Transverse colon (tissue), 4 donors: ENCODE measurements at regions not wholly inside any gene's neighbourhood (a gene's known extent, or its start where the extent isn't known, plus 50 kb on each side); places are given as distances from the start of the nearest gene placed in this dataset.

Experiments used
- DNase-seq: peaks from one replicate; pipeline ENCODE4 v3.0.0-alpha.2; 2019
- H3K27ac ChIP-seq, 4 donors: fragments of 200-600 bp; sonication (generic); 2 replicates each; pipeline ENCODE4 v1.5.1; 2016 to 2018; ENCODE audit warnings: inconsistent platforms in 4 of 4
- H3K27me3 ChIP-seq: fragments of 200-600 bp; sonication (generic); 2 replicates; pipeline ENCODE4 v1.5.1; 2017; ENCODE audit warnings: inconsistent platforms
- H3K36me3 ChIP-seq, 4 donors: fragments of 200-600 bp; sonication (generic); 2 replicates each; pipeline ENCODE4 v1.5.1; 2017 to 2019; ENCODE audit warnings: inconsistent platforms in 4 of 4
- H3K4me1 ChIP-seq, 4 donors: fragments of 200-600 bp; sonication (generic); 2 replicates each; pipeline ENCODE4 v1.5.1; 2017 to 2020; ENCODE audit warnings: inconsistent platforms in 4 of 4
- H3K4me3 ChIP-seq, 4 donors: fragments of 200-600 bp; sonication (generic); 1 replicate in 1 of 4; 2 replicates in 3 of 4; pipeline versions ENCODE4 v1.5.1 to v1.6.1; 2017 to 2019; ENCODE audit warnings: inconsistent platforms in 4 of 4
- H3K9me3 ChIP-seq, 2 donors: fragments of 200-600 bp; sonication (generic); 2 replicates each; pipeline ENCODE4 v1.5.1; 2017 to 2019; ENCODE audit warnings: inconsistent platforms in 2 of 2
- EP300 ChIP-seq: sonication (generic); formaldehyde crosslinking; IDR thresholded peaks from one replicate; pipeline ENCODE4 v1.6.1; 2017; ENCODE audit warnings: antibody characterized with exemption, low read depth
- POLR2A ChIP-seq: fragments of 450-650 bp; IDR thresholded peaks from one replicate; pipeline ENCODE4 v1.6.1; 2016; ENCODE audit warnings: antibody characterized with exemption, mild to moderate bottlenecking, moderate library complexity
- POLR2AphosphoS5 ChIP-seq, 3 donors: sonication (generic); formaldehyde crosslinking; IDR thresholded peaks; one replicate each; pipeline ENCODE4 v1.6.1; 2016; ENCODE audit warnings: antibody characterized with exemption in 3 of 3
- WGBS, 2 donors: methylation state at CpG; one replicate each; pipeline ENCODE4 v1.1.5; 2018; ENCODE audit warnings: low coverage in 1 of 2; 5-methylcytosine and 5-hydroxymethylcytosine counted together
- in situ Hi-C, 4 donors: fragments of 200-750 bp; cut with MboI; loops; one replicate each; pipeline versions ENCODE4 v1.15.0 to v1.15.1; 2017; ENCODE audit warnings: low sequenced_read_pairs in 3 of 4, low pct_ligation_motif_present in 1 of 4, low pct_unique_long_range_greater_than_20kb in 1 of 4
- intact Hi-C: fragments of 100-400 bp; cut with DNase I; formaldehyde crosslinking; loops from one replicate; pipeline ENCODE4 v1.15.1; 2023; ENCODE audit warnings: low total_unique reads
- TF ChIP-seq, protein P1 (sequence below), 5 experiments: fragments of 200-600 bp in 3 of 5; fragments of 450-650 bp in 2 of 5; sonication (generic) in 3 of 5; IDR thresholded peaks; 1 replicate in 2 of 5; 2 replicates in 3 of 5; pipeline ENCODE4 v1.5.1; 2016 to 2017; ENCODE audit warnings: antibody characterized with exemption in 5 of 5, inconsistent platforms in 3 of 5, mild to moderate bottlenecking in 2 of 5, moderate library complexity in 1 of 5

DNA sequence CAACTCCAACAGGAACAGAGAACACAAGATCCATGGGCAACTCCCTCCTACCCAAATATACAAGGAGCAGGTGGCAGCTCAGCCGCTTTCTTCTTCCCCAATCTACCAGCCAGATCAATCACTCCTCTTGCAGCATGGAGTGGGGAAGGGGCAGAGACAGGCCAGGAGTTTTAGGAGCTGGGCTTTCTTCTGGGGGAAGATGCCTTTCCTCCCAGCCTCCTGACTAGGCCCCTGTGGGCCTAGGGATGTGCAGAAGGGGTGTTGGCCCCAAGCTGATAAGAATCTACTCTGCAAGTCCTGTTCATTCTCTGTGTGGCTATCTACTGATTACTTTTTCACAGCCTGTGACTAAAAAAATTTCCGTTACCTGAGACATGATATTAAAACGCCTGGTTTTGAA is 189.0 kb downstream of the BCAS1 start:
- DNase-seq: no peak
- TF ChIP-seq POLR2AphosphoS5 (IDR thresholded peaks at IDR 0.05) (no peak), POLR2A (no peak)
- in situ Hi-C loops (no loop called here), intact Hi-C loops (no loop called here)
- Histone ChIP-seq H3K9me3 (no peaks in the 10 kb centered on the region), H3K36me3 (no peaks in the 10 kb centered on the region), H3K4me1 (peaks cover 0 to 15% (median 8%) of the 10 kb centered on the region in 4 donors), H3K4me3 (no peak overlapping the region), H3K27me3 (no peaks in the 10 kb centered on the region), H3K27ac (no peak overlapping the region)
- 80 to 96% methylated on average over 1 to 3 of the region's 3 CpGs for WGBS, 2 donors

DNA sequence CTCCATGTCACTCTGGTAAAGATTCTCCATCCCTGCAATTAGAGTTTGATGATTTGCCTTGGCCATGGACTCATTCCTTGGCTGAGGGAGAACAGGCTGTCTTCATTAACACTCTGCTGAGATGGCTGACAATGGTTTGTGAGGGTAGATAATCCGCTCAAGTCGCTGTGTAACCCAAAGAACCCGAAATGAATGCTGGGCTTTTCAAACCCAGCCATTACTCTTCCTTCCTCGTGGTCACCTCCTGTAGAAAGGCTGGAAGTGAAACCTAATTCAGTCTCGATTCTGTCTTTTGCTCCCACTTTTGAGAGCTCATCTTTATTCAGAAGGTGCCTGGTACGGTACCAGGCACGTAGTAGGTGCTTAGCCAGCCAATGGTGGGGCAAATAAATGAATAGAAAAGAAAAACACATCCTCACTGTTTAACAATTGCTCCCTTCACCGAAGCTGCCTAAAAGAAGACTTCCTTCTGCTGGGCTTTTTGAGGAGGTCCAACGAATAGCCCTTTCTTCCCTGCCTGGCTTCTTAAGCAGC is 190.2 kb downstream of the BCAS1 start:
- no peaks in the 10 kb centered on the region for H3K36me3 ChIP-seq
- in situ Hi-C loops: no loop called here
- 78 to 83% methylated on average over 6 to 9 of the region's 9 CpGs for WGBS, 2 donors
- no peak for DNase-seq
- intact Hi-C loops: no loop called here
- H3K27me3 ChIP-seq: no peaks in the 10 kb centered on the region
- TF ChIP-seq POLR2A: no peak
- TF ChIP-seq, protein P1, sequence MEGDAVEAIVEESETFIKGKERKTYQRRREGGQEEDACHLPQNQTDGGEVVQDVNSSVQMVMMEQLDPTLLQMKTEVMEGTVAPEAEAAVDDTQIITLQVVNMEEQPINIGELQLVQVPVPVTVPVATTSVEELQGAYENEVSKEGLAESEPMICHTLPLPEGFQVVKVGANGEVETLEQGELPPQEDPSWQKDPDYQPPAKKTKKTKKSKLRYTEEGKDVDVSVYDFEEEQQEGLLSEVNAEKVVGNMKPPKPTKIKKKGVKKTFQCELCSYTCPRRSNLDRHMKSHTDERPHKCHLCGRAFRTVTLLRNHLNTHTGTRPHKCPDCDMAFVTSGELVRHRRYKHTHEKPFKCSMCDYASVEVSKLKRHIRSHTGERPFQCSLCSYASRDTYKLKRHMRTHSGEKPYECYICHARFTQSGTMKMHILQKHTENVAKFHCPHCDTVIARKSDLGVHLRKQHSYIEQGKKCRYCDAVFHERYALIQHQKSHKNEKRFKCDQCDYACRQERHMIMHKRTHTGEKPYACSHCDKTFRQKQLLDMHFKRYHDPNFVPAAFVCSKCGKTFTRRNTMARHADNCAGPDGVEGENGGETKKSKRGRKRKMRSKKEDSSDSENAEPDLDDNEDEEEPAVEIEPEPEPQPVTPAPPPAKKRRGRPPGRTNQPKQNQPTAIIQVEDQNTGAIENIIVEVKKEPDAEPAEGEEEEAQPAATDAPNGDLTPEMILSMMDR (IDR thresholded peaks at IDR 0.05): no peak
- TF ChIP-seq POLR2AphosphoS5 (IDR thresholded peaks at IDR 0.05): no peak
- TF ChIP-seq EP300: no peak
- H3K4me1 ChIP-seq: peaks cover 0 to 15% (median 8%) of the 10 kb centered on the region in 4 donors
- no peaks in the 10 kb centered on the region for H3K9me3 ChIP-seq
- H3K27ac ChIP-seq: peak overlapping the region in 2 of 4 donors; percentile 7 to 29
- H3K4me3 ChIP-seq: no peak overlapping the region

DNA sequence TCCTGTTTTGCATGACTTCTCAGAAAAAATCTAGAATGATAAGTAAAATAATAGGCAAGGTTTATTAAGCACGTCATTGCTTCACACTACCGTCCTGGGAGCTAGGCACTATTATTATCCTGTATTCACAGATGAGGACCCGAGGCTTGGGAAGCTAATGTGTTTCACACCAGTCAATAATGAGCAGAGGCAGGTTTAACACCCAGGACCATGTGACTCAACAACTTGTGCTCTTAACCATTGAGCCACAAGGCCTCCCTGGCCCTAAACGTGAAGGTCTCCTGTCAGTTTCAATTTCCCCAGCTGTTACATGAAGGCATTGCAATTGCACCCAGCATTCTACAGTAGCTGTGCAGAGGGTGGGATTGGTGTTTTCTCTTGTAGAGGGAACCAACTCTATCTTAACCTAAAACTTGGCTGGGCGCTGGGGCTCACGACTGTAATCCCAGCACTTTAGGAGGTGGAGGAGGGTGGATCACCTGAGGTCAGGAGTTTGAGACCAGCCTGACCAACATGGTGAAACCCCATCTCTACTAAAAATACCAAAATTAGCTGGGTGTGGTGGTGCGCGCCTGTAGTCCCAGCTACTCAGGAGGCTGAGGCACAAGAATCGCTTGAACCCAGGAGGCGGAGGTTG is 191.2 kb downstream of the BCAS1 start:
- H3K4me1 ChIP-seq: peaks cover 0 to 15% (median 8%) of the 10 kb centered on the region in 4 donors
- in situ Hi-C loops (no loop called here), intact Hi-C loops (no loop called here)
- no peak overlapping the region for H3K4me3 ChIP-seq
- H3K9me3 ChIP-seq: no peaks in the 10 kb centered on the region
- WGBS, 2 donors: 71 to 94% methylated on average over 3 to 10 of the region's 10 CpGs
- no peak for DNase-seq
- H3K27ac ChIP-seq: peak overlapping the region; percentile 7 to 43 (median 22)
- TF ChIP-seq, protein P1 (IDR thresholded peaks at IDR 0.05): no peak
- no peak for TF ChIP-seq POLR2AphosphoS5 (IDR thresholded peaks at IDR 0.05)
- no peak for TF ChIP-seq EP300
- no peak for TF ChIP-seq POLR2A
- H3K27me3 ChIP-seq: no peaks in the 10 kb centered on the region
- H3K36me3 ChIP-seq: no peaks in the 10 kb centered on the region

- H3K9me3 ChIP-seq: no peaks in the 10 kb centered on the region
- H3K36me3 ChIP-seq: no peaks in the 10 kb centered on the region
- H3K27ac ChIP-seq: peak overlapping the region; percentile 7 to 43 (median 22)
- in situ Hi-C loops (no loop called here), intact Hi-C loops (no loop called here)
- 47 to 48% methylated on average over 5 to 6 of the region's 6 CpGs for WGBS, 2 donors
- TF ChIP-seq POLR2AphosphoS5 (IDR thresholded peaks at IDR 0.05): no peak
- TF ChIP-seq, protein P1 (IDR thresholded peaks at IDR 0.05): no peak
- TF ChIP-seq POLR2A: no peak
- no peak for TF ChIP-seq EP300
- H3K4me3 ChIP-seq: no peak overlapping the region
- DNase-seq: no peak
- H3K27me3 ChIP-seq: no peaks in the 10 kb centered on the region
- H3K4me1 ChIP-seq: peaks cover 0 to 18% (median 8%) of the 10 kb centered on the region in 4 donors
Observed at GRCh38 chr20:53878262-53879047, 191.9 kb downstream of the BCAS1 start.
